K562 (cell line): ENCODE measurements at regions not wholly inside any gene's neighbourhood (a gene's known extent, or its start where the extent isn't known, plus 50 kb on each side); places are given as distances from the start of the nearest gene placed in this dataset.

Source experiments
- ADNP ChIP-seq: fragments of 200-800 bp; sonication (Bioruptor generic); IDR thresholded peaks from 2 replicates; pipeline ENCODE4 v1.6.1; 2016; ENCODE audit warnings: missing genetic modification characterization, missing compliant biosample characterization
- ARID4B ChIP-seq: sonication (generic); formaldehyde crosslinking; IDR thresholded peaks from 2 replicates; pipeline ENCODE4 v1.8.0; 2022; ENCODE audit warnings: mild to moderate bottlenecking, missing genetic modification reagents
- ATF1 ChIP-seq, 2 experiments: fragments of 450-650 bp in 1 of 2; IDR thresholded peaks; 2 replicates each; pipeline ENCODE4 v1.6.1; 2016; ENCODE audit warnings: missing compliant biosample characterization in 1 of 2, missing genetic modification characterization in 1 of 2
- CEBPG ChIP-seq, 3 experiments: fragments of 200-800 bp in 1 of 3; sonication (Bioruptor generic) in 1 of 3; sonication (generic) in 1 of 3; formaldehyde crosslinking in 1 of 3; IDR thresholded peaks in 2 of 3; conservative IDR thresholded peaks in 1 of 3; 2 replicates each; pipeline versions ENCODE4 v1.6.1 to v1.8.0; 2016 to 2022; ENCODE audit warnings: missing compliant biosample characterization in 2 of 3, missing genetic modification characterization in 2 of 3, mild to moderate bottlenecking in 1 of 3, missing genetic modification reagents in 1 of 3
- COPS2 ChIP-seq: fragments of 450-650 bp; conservative IDR thresholded peaks from 2 replicates; pipeline ENCODE4 v1.6.1; 2016; ENCODE audit warnings: mild to moderate bottlenecking, moderate library complexity
- ELK1 ChIP-seq: sonication (generic); formaldehyde crosslinking; IDR thresholded peaks from 2 replicates; pipeline ENCODE4 v1.8.1; 2022; ENCODE audit warnings: missing genetic modification reagents
- HDAC6 ChIP-seq: IDR thresholded peaks from 2 replicates; pipeline ENCODE4 v1.6.1; 2012; ENCODE audit warnings: low read depth, mild to moderate bottlenecking, control low read depth, inconsistent platforms, low read length, moderate library complexity
- HSF4 ChIP-seq: fragments of 250-450 bp; sonication (Bioruptor Pico); IDR thresholded peaks from 2 replicates; pipeline ENCODE4 v2.1.2; 2022; ENCODE audit warnings: mild to moderate bottlenecking, moderate library complexity, borderline replicate concordance
- JUNB ChIP-seq: fragments of 450-650 bp; formaldehyde crosslinking; conservative IDR thresholded peaks from 2 replicates; pipeline ENCODE4 v1.4.0; 2020; ENCODE audit warnings: mild to moderate bottlenecking
- LCOR ChIP-seq: sonication (generic); formaldehyde crosslinking; IDR thresholded peaks from 2 replicates; pipeline ENCODE4 v1.8.0; 2022; ENCODE audit warnings: mild to moderate bottlenecking, missing genetic modification reagents
- MCM5 ChIP-seq: fragments of 450-650 bp; IDR thresholded peaks from 2 replicates; pipeline ENCODE4 v1.6.1; 2016; ENCODE audit warnings: low read depth
- MEF2A ChIP-seq: IDR thresholded peaks from 2 replicates; pipeline ENCODE4 v1.6.1; 2011; ENCODE audit warnings: low read depth, mild to moderate bottlenecking, low read length, moderate library complexity; ENCODE audit not compliant: control insufficient read depth
- MTA1 ChIP-seq: fragments of 450-650 bp; IDR thresholded peaks from 2 replicates; pipeline ENCODE4 v1.6.1; 2017; ENCODE audit warnings: borderline replicate concordance
- MXI1 ChIP-seq: IDR thresholded peaks from 2 replicates; pipeline ENCODE4 v1.6.1; 2011; ENCODE audit warnings: low read depth, mild to moderate bottlenecking, improper control_type of control experiment, low read length
- NFXL1 ChIP-seq: fragments of 450-650 bp; formaldehyde crosslinking; IDR thresholded peaks from 2 replicates; pipeline ENCODE4 v1.4.0; 2021; ENCODE audit warnings: mild to moderate bottlenecking
- NUFIP1 ChIP-seq: fragments of 450-650 bp; IDR thresholded peaks from 2 replicates; pipeline ENCODE4 v1.6.1; 2018; ENCODE audit not compliant: partially characterized antibody
- PTRF ChIP-seq: fragments of 450-650 bp; IDR thresholded peaks from 2 replicates; pipeline ENCODE4 v1.6.1; 2016; ENCODE audit warnings: mild to moderate bottlenecking, missing genetic modification characterization, missing compliant biosample characterization
- PYGO2 ChIP-seq: fragments of 450-650 bp; IDR thresholded peaks from 2 replicates; pipeline ENCODE4 v1.6.1; 2016; ENCODE audit warnings: mild to moderate bottlenecking, missing genetic modification characterization, moderate library complexity, missing compliant biosample characterization
- SAP30 ChIP-seq: fragments of 200-600 bp; sonication (generic); IDR thresholded peaks from 2 replicates; pipeline ENCODE4 v1.6.1; 2012; ENCODE audit warnings: borderline replicate concordance, low read depth, mild to moderate bottlenecking, moderate library complexity, low read length, control low read depth, inconsistent platforms; ENCODE audit not compliant: insufficient read depth, poor library complexity, severe bottlenecking
- SIN3B ChIP-seq: fragments of 450-650 bp; IDR thresholded peaks from 2 replicates; pipeline ENCODE4 v1.6.1; 2017; ENCODE audit warnings: low read depth, mild to moderate bottlenecking, moderate library complexity
- TAL1 ChIP-seq: fragments of 450-650 bp; IDR thresholded peaks from 2 replicates; pipeline ENCODE4 v1.6.1; 2016; ENCODE audit warnings: mild to moderate bottlenecking
- WHSC1 ChIP-seq: IDR thresholded peaks from one replicate; pipeline ENCODE4 v1.6.1; 2012; ENCODE audit warnings: low read length, control low read depth, inconsistent platforms
- ZNF384 ChIP-seq: IDR thresholded peaks from 2 replicates; pipeline ENCODE4 v1.6.1; 2012; ENCODE audit warnings: low read depth, low read length, improper control_type of control experiment

- TF ChIP-seq NUFIP1 (no peak), CEBPG (CRISPR knock-in tag; IDR thresholded peaks at IDR 0.05) (peak; percentile 66), CEBPG (tag; conservative IDR thresholded peaks at IDR 0.05 in 1 of 2, IDR thresholded peaks at IDR 0.05 in 1 of 2) (peak; percentile 36 to 55; a peak in 3 of 4 replicates), WHSC1 (no peak), TAL1 (no peak), ELK1 (CRISPR knock-in tag) (no peak), ATF1 (CRISPR knock-in tag; IDR thresholded peaks at IDR 0.05) (no peak), ATF1 (tag; IDR thresholded peaks at IDR 0.05) (peak; percentile 39), HSF4 (no peak), MXI1 (no peak), JUNB (CRISPR knock-in tag) (no peak), MCM5 (no peak), PTRF (no peak), MEF2A (no peak), ADNP (tag) (no peak), ZNF384 (no peak), PYGO2 (no peak), ARID4B (CRISPR knock-in tag) (no peak; the same call in 1 of the 2 replicates), NFXL1 (CRISPR knock-in tag) (no peak), HDAC6 (no peak), MTA1 (peak; percentile 69), LCOR (CRISPR knock-in tag) (no peak), COPS2 (no peak), SIN3B (no peak), SAP30 (no peak)
Measured at GRCh38 chr9:129495620-129496472, 125.1 kb downstream of the C9orf50 start (continued).
